Calu3 (cell line): ENCODE measurements at regions not wholly inside any gene's neighbourhood (a gene's known extent, or its start where the extent isn't known, plus 50 kb on each side); places are given as distances from the start of the nearest gene placed in this dataset.

Experiments used
- BruUV-seq: library from RNA; stranded (reverse); fragments of 400-500 nt; replicated peaks from 2 replicates; lab custom pipeline; 2021; lab: Mats Ljungman, UMichigan
- CTCF ChIA-PET: fragments of 300-600 bp; sonication (Branson Sonifier 250); formaldehyde crosslinking; loops from one replicate; lab custom pipeline; 2022; ENCODE audit warnings: antibody characterized with exemption; lab: Charles Lee
- DNase-seq: peaks from one replicate; pipeline ENCODE4 v3.0.0; 2022
- H3K27ac Mint-ChIP-seq: one replicate; pipeline ENCODE4 v1.8.0; 2022; ENCODE audit warnings: mixed read lengths; ENCODE audit not compliant: unreplicated experiment
- H3K27me3 Mint-ChIP-seq: one replicate; pipeline ENCODE4 v1.8.0; 2022; ENCODE audit warnings: mixed read lengths; ENCODE audit not compliant: unreplicated experiment
- H3K36me3 Mint-ChIP-seq: one replicate; pipeline ENCODE4 v1.8.0; 2022; ENCODE audit warnings: mild to moderate bottlenecking, moderate library complexity, mixed read lengths; ENCODE audit not compliant: insufficient read depth, unreplicated experiment
- H3K4me1 Mint-ChIP-seq: one replicate; pipeline ENCODE4 v1.8.0; 2022; ENCODE audit warnings: mild to moderate bottlenecking, low read depth, mixed read lengths; ENCODE audit not compliant: unreplicated experiment
- H3K4me3 Mint-ChIP-seq: one replicate; pipeline ENCODE4 v1.8.0; 2022; ENCODE audit warnings: mild to moderate bottlenecking, low read depth, moderate library complexity, mixed read lengths; ENCODE audit not compliant: unreplicated experiment
- H3K9me3 Mint-ChIP-seq: one replicate; pipeline ENCODE4 v1.8.0; 2022; ENCODE audit warnings: low read depth, mixed read lengths; ENCODE audit not compliant: unreplicated experiment
- intact Hi-C: fragments of 100-400 bp; cut with micrococcal nuclease; formaldehyde crosslinking; loops from one replicate; pipeline ENCODE4 v1.10.0; 2022; ENCODE audit not compliant: unreplicated experiment
- TF ChIP-seq, protein P1 (sequence below): fragments of 200-600 bp; IDR thresholded peaks from one replicate; pipeline ENCODE4 v1.8.0; 2022; ENCODE audit warnings: antibody characterized with exemption; ENCODE audit not compliant: unreplicated experiment

DNA sequence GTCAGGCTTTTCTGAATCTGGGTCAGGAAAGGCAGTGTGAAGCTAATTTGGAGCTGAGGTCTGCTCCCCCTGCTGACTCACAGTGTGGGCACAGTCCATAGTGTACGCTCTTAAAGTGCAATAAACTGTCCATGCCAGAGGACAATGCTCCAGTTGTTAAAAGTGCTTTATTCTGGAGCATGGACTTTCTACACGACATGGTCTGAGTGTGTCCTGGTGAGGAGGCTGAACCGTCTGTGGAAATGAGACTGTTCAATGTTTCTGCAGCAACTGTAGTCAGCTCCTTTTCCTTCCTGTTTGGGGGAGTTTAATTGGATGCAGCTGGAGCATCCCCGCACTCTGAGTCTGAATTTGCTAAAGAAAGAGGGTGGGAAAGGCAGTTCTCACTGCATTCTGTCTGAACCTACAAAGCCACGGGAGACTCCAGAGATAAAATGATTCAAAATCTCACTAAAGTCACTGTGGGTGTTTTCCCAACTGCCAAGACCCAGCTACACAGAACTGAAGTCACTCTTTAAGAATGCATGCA, 110.2 kb upstream of the TRIB2 start:
- TF ChIP-seq, protein P1, sequence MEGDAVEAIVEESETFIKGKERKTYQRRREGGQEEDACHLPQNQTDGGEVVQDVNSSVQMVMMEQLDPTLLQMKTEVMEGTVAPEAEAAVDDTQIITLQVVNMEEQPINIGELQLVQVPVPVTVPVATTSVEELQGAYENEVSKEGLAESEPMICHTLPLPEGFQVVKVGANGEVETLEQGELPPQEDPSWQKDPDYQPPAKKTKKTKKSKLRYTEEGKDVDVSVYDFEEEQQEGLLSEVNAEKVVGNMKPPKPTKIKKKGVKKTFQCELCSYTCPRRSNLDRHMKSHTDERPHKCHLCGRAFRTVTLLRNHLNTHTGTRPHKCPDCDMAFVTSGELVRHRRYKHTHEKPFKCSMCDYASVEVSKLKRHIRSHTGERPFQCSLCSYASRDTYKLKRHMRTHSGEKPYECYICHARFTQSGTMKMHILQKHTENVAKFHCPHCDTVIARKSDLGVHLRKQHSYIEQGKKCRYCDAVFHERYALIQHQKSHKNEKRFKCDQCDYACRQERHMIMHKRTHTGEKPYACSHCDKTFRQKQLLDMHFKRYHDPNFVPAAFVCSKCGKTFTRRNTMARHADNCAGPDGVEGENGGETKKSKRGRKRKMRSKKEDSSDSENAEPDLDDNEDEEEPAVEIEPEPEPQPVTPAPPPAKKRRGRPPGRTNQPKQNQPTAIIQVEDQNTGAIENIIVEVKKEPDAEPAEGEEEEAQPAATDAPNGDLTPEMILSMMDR: peak; percentile 23
- Mint-ChIP-seq H3K27ac (no peak overlapping the region), H3K27me3 (no peaks in the 10 kb centered on the region), H3K4me1 (peaks cover 9% of the 10 kb centered on the region), H3K36me3 (no peaks in the 10 kb centered on the region), H3K9me3 (peaks cover 2% of the 10 kb centered on the region), H3K4me3 (no peak overlapping the region)
- no peak for DNase-seq
- BruUV-seq: no TSS peak
- intact Hi-C loops: loop anchor here (5.0 kb wide), 1 partner anchor 91 kb away; no protein-coding TSS in a partner anchor
- CTCF ChIA-PET: no interaction called here

- CTCF ChIA-PET: no interaction called here
- intact Hi-C loops: loop anchor here (5.0 kb wide), 1 partner anchor 89 kb away; no protein-coding TSS in a partner anchor
- no peak overlapping the region for H3K27ac Mint-ChIP-seq
- no peaks in the 10 kb centered on the region for H3K27me3 Mint-ChIP-seq
- BruUV-seq: no TSS peak
- H3K9me3 Mint-ChIP-seq: no peaks in the 10 kb centered on the region
- TF ChIP-seq, protein P1: no peak
- no peaks in the 10 kb centered on the region for H3K36me3 Mint-ChIP-seq
- H3K4me3 Mint-ChIP-seq: no peak overlapping the region
- peaks cover 9% of the 10 kb centered on the region for H3K4me1 Mint-ChIP-seq
- DNase-seq: no peak
Measured at GRCh38 chr2:12607971-12608370, 108.8 kb upstream of the TRIB2 start.

GRCh38 chr2:12610314-12610713, 106.4 kb upstream of the TRIB2 start:
- no peaks in the 10 kb centered on the region for H3K9me3 Mint-ChIP-seq
- no peaks in the 10 kb centered on the region for H3K27me3 Mint-ChIP-seq
- TF ChIP-seq, protein P1: no peak
- H3K36me3 Mint-ChIP-seq: no peaks in the 10 kb centered on the region
- intact Hi-C loops: no loop called here
- no TSS peak for BruUV-seq
- DNase-seq: no peak
- H3K4me1 Mint-ChIP-seq: peaks cover 9% of the 10 kb centered on the region
- no peak overlapping the region for H3K27ac Mint-ChIP-seq
- H3K4me3 Mint-ChIP-seq: no peak overlapping the region
- CTCF ChIA-PET: no interaction called here

DNA sequence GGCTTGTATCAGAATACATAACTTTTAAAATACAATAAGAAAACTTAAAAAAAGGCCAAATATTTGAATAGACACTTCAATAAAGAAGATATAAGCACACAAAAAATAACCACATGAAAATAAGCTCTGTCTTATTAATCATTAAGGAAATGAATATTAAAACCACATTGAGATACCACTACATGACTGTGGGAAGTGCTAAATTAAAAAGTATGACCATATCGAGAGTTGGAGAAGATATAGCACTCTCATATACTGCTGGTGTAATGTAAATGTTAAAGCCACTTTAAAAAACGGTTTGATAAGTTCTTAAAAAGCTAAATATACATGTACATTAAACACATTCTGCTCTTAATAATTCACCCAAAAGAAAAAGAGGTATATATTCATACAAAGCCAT, 104.6 kb upstream of the TRIB2 start:
- Mint-ChIP-seq H3K27me3 (no peaks in the 10 kb centered on the region), H3K27ac (no peak overlapping the region), H3K36me3 (no peaks in the 10 kb centered on the region), H3K9me3 (no peaks in the 10 kb centered on the region), H3K4me3 (no peak overlapping the region), H3K4me1 (peaks cover 9% of the 10 kb centered on the region)
- DNase-seq: no peak
- no TSS peak for BruUV-seq
- intact Hi-C loops: no loop called here
- TF ChIP-seq, protein P1: no peak
- CTCF ChIA-PET: no interaction called here
